TTC549 (cell line): ENCODE measurements at regions not wholly inside any gene's neighbourhood (a gene's known extent, or its start where the extent isn't known, plus 50 kb on each side); places are given as distances from the start of the nearest gene placed in this dataset.

ENCODE experiments used
- FAIRE-seq: peaks from 2 replicates; lab custom pipeline; 2012; peaks lifted over from hg19 to GRCh38; lab: Jason Lieb, UNC

DNA sequence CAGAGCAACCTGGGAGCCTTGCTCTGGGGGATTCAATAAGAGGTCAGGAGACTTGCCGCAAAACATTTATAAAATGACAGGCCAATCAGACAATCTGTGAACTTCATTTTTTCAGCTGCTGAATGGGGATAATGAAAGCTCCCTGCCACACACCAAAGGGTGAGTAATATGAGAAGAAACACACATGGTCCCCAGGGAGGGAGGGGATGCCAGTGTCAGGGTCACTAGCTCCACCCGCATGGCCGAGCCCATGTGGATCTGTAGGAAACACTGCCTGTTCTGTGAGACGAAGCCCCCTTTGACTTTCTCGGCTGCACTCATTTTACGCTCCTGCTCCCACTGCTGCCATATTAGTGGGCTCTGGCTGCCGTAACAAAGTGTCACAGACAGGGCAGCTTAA lies 521.0 kb upstream of the RAB6C start:
- no peak for FAIRE-seq

- no peak for FAIRE-seq
These were observed 520.1 kb upstream of the RAB6C start for GRCh38 chr2:129459200-129459876.

DNA sequence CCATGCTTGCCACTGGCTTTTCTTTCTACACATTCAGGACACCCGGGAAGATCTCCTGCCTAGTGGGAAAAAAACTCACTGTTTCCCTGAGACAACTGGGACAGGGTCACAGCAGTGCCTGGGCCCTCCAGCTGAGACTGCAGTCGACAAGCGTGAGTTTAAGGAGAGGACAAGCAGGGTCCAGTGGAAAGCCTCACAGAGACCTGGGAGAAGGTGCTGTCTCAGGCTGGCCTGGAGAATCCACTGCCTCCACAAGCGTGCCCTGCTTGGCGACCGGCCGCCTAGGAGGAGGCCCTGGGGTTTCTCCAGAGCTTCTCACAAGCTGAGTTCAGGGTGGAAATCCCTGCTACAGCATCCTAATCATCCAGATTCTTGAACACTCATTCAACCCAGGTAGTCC lies 519.6 kb upstream of the RAB6C start:
- no peak for FAIRE-seq

GRCh38 chr2:129460299-129461198 lies 518.9 kb upstream of the RAB6C start:
- FAIRE-seq: no peak

DNA sequence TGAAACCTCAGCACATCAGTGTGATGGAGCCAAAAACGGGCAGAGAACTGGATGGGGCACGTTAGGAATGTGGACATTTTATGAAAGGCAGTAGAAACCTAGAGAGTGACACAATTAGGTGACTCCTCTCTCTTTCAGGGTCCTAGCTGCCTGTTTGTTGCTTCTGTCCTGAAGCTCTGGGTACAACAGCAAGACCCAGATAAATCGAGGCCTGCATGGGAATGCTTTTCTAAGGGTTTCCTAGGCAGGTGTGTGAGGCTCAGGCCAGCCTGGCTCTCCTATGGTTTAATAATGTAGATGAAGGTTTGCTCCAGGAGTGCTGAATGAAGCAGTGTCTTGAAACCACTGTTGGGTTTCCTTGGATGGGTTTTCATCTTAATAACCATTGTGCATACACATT lies 517.1 kb upstream of the RAB6C start:
- FAIRE-seq: no peak

DNA sequence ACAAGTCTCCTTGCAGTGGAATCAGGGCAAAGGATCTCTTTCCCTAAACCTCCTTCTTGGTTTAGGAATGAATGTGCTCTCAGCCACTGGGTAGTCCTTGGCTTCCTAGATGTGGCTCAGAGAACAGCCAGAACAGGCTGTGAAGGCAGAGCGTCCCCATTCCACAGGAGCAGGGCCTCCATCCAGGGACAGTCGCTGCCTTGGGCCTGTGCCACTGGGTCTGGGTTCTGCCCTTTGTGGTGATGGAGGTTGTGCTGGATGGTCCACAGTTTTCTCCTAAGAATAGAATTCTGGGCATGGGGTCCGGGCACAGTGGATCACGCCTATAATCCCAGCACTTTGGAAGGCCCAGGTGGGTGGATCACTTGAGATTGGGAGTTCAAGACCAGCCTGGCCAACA lies 516.5 kb upstream of the RAB6C start:
- no peak for FAIRE-seq

DNA sequence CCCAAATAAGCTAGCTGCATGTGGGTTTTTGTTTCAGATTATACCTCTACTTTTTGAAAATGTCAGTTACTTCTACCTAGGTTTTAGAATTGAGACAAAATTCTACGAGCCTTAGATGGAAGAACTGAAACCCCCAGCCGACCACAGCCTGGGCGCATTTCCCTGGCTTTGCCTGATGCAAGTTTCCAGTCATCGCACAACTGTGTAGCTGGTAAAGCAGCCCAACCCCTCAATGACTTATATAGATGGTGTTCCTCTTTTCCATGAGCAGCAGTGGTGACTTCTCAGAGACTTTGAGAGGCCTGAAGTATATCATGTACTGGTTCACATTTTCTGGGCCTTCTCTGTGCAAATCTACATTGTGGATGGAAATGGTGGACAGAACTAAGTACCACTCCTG lies 515.4 kb upstream of the RAB6C start:
- FAIRE-seq: no peak

DNA sequence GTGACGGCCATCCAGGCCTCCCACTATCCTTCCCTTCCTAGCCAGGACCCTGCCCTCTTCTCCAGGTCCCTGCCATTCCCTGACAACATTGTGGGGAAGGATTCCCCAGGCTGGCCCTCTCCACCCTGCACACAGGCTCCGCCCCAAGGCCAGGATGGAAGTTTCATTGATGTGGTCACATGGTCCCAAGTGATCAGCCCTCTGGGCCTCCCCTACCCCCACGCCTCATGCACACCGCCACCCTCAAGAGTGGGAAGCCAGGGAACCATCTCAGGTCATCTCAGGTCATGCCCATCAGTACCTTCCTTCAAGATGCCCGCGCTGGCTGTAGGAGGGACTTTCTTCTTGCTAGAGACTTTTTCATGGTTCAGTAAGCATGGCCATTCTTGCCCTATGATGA lies 514.8 kb upstream of the RAB6C start:
- FAIRE-seq: no peak

GRCh38 chr2:129465045-129465444 lies 514.4 kb upstream of the RAB6C start:
- no peak for FAIRE-seq

- no peak for FAIRE-seq
These were observed 513.1 kb upstream of the RAB6C start for GRCh38 chr2:129466389-129466788.

GRCh38 chr2:129467012-129467779 lies 512.3 kb upstream of the RAB6C start:
- FAIRE-seq: no peak

- no peak for FAIRE-seq
These were observed 511.5 kb upstream of the RAB6C start for GRCh38 chr2:129467941-129468340.

DNA sequence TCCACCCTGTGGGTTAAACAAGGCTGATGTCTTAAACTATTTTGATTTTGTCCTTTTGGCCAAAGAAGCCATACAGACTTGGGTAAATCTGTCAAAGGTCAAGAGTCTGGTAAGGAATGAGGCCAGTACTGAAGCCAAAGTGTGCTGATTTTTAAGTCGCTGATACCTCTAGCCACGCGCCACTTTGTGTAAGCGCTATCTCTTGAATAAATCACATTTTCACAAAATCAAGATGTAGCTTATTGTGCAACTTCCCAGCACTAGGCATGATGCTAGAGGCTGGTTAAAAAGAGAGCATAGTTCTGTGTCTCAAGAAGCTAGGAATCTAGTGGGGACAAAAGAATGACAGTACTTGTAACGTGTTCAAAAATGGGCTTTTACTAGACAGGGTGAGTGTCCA lies 510.6 kb upstream of the RAB6C start:
- no peak for FAIRE-seq

DNA sequence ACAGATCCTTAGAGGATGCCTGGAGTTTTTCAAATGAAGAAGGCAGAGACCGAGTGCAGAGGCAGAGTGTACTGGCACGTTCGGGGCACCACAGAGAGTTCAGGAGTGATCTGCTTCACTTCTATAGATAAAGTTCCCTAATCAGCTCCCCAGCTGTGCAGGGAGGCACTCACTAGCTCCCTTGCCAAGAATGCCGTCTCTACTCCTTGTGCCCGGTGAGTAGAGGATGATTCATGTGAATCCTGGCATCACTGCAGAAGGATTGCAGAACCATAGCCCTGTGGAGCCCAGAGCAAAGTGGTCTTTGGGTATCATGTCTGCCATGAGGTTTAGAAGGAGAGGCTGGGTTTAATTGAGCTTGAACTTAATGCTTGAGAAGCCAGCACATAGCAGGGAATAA lies 510.1 kb upstream of the RAB6C start:
- no peak for FAIRE-seq

DNA sequence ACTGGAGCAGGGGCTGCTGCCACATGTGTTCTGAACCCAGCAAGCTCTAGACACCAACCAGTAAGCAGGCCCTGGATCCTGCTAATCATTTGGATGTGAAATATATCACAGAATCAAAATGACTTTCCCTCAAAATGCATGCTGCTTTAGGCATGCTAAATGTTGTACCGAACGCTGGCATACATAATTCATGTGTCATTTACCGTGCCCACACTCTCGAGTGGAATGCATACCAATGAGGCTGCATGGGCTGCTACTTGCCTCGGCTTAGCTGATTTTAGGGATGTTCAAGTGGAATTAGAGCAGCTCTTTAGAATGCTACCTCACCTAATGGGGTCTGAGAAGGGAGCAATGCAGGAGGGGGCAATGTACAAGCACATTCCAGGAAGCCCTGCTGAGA lies 509.6 kb upstream of the RAB6C start:
- no peak for FAIRE-seq

DNA sequence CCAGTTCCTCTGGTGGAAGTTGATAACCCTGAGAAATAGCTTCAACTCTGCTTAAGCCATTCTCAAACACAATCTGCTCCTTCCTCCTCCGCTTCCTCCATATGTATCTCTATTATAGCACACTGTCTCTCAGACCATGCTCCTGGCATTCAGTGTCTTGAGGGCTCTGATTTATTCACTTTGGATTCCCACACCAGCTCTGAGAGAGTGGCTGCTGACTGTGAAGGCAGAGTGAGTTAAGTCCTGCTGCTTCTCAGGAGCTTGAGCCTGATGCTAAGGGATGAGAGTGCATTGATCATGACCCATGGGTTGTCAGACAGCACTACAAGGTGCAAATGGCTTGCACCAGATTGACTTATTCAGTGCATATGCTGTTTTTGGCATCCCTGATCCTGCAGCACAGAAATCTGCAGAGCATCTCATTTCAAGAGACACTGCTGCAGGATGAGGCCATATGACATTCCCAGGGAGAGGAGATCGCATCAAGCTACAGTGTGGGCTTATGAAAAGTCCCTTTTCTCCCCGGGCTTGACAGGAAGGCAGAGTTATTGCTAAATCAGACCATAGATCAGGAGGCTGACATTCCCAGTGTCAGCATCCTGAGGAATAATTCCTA lies 500.5 kb upstream of the RAB6C start:
- FAIRE-seq: no peak

- no peak for FAIRE-seq
These were observed 499.6 kb upstream of the RAB6C start for GRCh38 chr2:129479892-129480291.

GRCh38 chr2:129480790-129481189 lies 498.7 kb upstream of the RAB6C start:
- FAIRE-seq: no peak

DNA sequence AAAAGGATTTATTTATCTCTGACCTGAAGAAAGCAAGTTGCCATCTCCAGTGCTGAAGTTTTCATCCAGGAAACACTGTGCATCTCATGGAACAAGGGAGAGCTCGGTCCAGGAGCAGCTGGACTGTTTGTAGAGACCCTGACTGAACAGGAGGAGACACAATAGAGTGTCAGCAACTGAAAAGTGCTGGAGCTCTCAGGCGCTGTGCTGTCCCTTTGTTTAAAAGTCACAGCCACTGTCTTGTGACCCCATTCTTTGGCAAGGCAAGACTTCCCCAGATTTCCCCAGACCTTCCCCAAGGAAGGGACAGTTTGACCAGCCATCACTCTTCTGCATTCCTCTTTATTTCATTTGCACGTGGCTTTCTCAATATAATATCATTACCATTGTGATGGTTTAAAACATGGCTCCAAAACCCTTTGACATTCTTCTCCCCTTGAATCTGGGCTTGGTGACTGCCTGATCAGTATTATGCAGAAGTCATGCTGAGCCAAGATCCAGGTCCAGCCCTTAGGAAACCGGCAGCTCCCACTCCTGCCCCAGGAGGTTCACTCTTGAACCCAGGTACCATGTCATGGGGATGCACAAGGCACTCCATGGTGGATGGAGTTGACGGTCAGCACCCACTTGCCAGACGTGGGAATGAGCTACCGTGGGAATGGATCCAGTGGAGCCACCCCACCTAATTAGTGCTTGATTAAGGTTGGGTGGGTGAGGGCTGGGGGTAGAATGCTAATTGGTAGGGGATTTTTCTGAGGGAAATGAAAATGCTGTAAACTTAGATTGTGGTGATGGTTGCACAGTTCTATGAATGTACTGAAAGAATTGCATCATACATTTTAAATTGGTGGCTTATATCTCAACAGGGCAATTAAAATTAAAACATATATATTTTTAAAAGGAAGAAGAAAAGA lies 497.9 kb upstream of the RAB6C start:
- no peak for FAIRE-seq

DNA sequence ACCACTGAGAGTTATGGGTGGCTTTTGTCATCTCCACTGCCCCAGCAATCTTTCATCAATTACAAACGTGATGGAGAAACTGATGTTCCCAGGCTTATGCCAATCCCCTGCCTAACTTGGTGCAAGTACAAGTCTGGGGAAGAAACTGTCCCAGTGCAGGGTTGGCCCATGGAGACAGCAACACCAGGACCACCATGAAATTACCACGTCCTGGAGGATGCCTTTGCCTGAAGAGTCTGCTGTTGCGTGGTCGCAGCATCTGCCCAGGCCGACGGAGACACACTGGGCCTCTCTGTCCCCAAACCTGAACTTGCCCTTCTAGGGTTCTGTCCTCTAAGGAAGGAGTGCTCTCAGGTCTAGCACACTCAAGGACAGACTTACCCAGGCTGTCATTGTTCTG lies 496.8 kb upstream of the RAB6C start:
- no peak for FAIRE-seq

DNA sequence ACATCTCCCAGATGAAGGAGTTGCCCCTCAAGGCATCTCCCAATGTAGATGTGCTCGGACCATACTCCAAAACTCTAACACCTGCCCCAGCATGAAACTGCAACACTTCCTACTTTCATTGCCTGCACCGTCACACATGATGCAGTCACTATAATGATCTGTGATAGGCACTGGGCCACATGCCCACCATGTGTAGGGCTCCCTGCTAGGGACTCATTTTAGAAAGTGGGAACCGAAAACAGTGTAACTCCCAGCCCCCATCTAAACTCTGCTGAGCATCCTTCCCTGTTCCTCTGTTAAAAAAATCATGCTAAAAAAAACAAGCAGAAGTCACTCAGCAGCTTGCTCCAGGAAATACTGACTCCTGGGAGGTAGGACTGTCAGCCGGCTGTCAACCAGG lies 496.1 kb upstream of the RAB6C start:
- FAIRE-seq: no peak
